HUDEP-2 (cell line): ENCODE measurements at regions not wholly inside any gene's neighbourhood (a gene's known extent, or its start where the extent isn't known, plus 50 kb on each side); places are given as distances from the start of the nearest gene placed in this dataset.
"Not testable (repeated sequence)": the region's sequence is repeated elsewhere in the genome, so short reads cannot be mapped to it uniquely, and the experiment has no call there.

Experiments
- DNase-seq, 76 experiments: peaks; one replicate each; lab custom pipeline; 2025; ENCODE audit not compliant: unreplicated experiment in 76 of 76; lab: John Stamatoyannopoulos, UW

- DNase-seq: peak in 1 of 76 experiments; percentile 6
Measured at GRCh38 chr6:85775883-85776282, 133.2 kb upstream of the SYNCRIP start.

GRCh38 chr6:85772641-85773040 is 130.0 kb upstream of the SYNCRIP start:
- no peak for DNase-seq

- no peak for DNase-seq
Measured at GRCh38 chr6:85771925-85772430, 129.3 kb upstream of the SYNCRIP start.

GRCh38 chr6:85771455-85771854 is 128.8 kb upstream of the SYNCRIP start:
- no peak for DNase-seq

- DNase-seq: no peak
Measured at GRCh38 chr6:85764844-85765243, 122.2 kb upstream of the SYNCRIP start.

- DNase-seq: peak in 7 of 76 experiments; percentile 2 to 32 (median 17)
Measured at GRCh38 chr6:85756982-85757381, 114.3 kb upstream of the SYNCRIP start.

- no peak for DNase-seq
Measured at GRCh38 chr6:85754894-85755293, 112.2 kb upstream of the SYNCRIP start.

GRCh38 chr6:85752602-85753001 is 109.9 kb upstream of the SYNCRIP start:
- DNase-seq: no peak

GRCh38 chr6:85751374-85752055 is 108.8 kb upstream of the SYNCRIP start:
- DNase-seq: no peak

- not testable (repeated sequence) for DNase-seq
Measured at GRCh38 chr6:85750146-85750545, 107.5 kb upstream of the SYNCRIP start.

- no peak for DNase-seq
Measured at GRCh38 chr6:85749236-85749635, 106.5 kb upstream of the SYNCRIP start.

GRCh38 chr6:85747666-85748065 is 105.0 kb upstream of the SYNCRIP start:
- DNase-seq: no peak

- no peak for DNase-seq
Measured at GRCh38 chr6:85747093-85747492, 104.4 kb upstream of the SYNCRIP start.

- DNase-seq: no peak
Measured at GRCh38 chr6:85744433-85744970, 101.8 kb upstream of the SYNCRIP start.

GRCh38 chr6:85726206-85726605 is 83.5 kb upstream of the SYNCRIP start:
- no peak for DNase-seq

- DNase-seq: no peak
Measured at GRCh38 chr6:85715797-85716196, 73.1 kb upstream of the SYNCRIP start.

- DNase-seq: no peak
Measured at GRCh38 chr6:85714893-85715530, 72.3 kb upstream of the SYNCRIP start.

- no peak for DNase-seq
Measured at GRCh38 chr6:85712346-85712745, 69.7 kb upstream of the SYNCRIP start.

- DNase-seq: not testable (repeated sequence)
Measured at GRCh38 chr6:85707515-85708145, 64.9 kb upstream of the SYNCRIP start.

- DNase-seq: no peak
Measured at GRCh38 chr6:85706272-85706671, 63.6 kb upstream of the SYNCRIP start.

- no peak for DNase-seq
Measured at GRCh38 chr6:85705220-85705619, 62.5 kb upstream of the SYNCRIP start.
